ENCODE measurements at regions not wholly inside any gene's neighbourhood (a gene's known extent, or its start where the extent isn't known, plus 50 kb on each side); places are given as distances from the start of the nearest gene placed in this dataset.
"Not testable (repeated sequence)": the region's sequence is repeated elsewhere in the genome, so short reads cannot be mapped to it uniquely, and the experiment has no call there.

DNA sequence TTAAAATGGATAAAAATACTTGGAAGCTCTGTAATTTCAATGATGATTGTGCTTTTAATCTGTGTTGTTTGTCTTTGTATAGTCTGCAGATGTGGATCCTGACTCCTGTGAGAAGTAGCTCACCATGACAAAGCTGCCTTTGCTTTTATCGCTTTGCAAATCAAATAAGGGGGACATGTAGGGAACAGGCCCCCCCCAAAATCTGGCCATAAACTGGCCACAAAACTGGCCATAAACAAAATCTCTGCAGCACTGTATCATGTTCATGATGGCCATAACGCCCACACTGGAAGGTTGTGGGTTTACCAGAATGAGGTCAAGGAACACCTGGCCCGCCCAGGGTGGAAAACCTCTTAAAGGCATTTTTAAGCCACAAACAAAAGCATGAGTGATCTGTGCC lies 366.0 kb upstream of the FGF16 start:
- not testable (repeated sequence) for TF ChIP-seq FOXM1 (CRISPR knock-in tag; IDR thresholded peaks at IDR 0.05); XRCC5 (optimal IDR thresholded peaks at IDR 0.05; ENCODE audit: low read length)
